Hepatic stellate cell (primary cell): ENCODE measurements at regions not wholly inside any gene's neighbourhood (a gene's known extent, or its start where the extent isn't known, plus 50 kb on each side); places are given as distances from the start of the nearest gene placed in this dataset.

Experiments used
- DNase-seq: peaks from one replicate; pipeline ENCODE4 v3.0.0; 2011; ENCODE audit warnings: low spot score

DNA sequence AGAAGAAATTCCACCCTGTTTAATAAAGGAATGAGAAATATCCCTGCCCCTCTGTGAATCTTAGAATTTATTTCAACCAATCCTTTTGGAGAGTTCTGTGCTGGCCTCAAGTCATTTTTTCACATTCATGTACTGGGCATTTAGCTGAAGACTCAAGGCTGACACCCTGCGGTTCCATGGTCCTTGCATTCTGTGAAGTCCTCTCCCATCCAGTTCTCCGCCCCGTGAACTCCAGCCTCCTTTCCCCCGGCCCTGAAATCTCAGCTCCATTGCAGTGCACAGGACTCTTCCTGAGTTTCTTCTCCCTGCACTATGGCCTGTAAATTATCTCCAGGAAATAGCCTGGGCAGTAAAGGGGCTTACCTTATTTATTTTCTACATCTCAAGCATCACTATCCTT lies 183.0 kb upstream of the KCND2 start:
- DNase-seq: no peak

DNA sequence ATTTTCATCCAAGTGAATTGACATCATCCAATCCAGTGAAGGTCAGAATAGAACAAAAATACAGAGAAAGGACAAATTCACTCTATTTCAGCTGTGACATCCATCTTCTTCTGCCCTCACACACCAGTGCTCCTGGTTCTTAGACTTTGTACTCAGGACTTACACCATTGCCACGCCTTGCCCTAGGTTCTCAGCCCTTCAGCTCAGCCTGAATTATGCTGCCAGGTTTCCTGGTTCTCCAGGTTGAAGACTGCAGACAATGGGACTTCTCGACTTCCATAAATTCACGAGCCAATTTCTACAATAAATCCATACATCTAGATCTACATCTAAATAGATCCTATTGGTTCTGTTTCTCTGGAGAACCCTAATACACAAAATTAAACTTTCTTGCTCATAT lies 181.2 kb upstream of the KCND2 start:
- DNase-seq: no peak

DNA sequence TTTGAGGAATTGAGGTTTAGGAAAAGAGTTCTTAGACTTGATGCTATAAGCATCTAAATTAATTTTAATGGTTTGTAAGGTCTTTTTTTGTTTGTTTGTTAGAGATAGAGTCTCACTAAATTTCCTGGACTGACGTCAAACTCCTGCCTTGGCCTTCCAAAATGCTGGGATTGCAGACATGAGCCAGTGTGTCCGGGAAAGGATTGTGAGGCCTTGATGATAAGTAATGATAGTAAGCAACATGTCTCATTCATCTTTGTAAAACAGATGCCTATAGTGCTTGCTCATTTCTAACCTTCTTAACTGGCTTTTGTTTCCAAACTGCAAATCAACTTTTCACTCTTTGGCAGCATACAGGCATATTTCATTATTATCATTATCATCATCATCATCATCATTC lies 176.0 kb upstream of the KCND2 start:
- no peak for DNase-seq

DNA sequence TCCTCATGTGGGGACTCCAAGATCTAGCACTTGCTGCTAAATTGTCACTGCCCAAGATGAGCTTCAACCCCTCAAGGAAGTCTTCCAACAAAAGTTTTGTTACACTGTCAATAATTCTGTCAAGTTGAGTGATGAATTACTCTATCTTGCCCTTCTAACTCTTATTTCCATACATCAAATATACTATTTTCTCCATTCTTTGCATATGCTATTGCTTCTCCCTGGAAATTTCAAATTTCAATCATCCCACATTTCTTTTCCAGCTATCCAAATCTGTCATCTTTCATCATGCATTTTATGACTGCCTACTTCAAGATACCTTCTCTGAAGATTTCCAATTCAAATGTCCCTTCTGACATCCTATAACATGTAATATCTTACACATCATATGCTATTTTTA lies 175.2 kb upstream of the KCND2 start:
- DNase-seq: no peak

DNA sequence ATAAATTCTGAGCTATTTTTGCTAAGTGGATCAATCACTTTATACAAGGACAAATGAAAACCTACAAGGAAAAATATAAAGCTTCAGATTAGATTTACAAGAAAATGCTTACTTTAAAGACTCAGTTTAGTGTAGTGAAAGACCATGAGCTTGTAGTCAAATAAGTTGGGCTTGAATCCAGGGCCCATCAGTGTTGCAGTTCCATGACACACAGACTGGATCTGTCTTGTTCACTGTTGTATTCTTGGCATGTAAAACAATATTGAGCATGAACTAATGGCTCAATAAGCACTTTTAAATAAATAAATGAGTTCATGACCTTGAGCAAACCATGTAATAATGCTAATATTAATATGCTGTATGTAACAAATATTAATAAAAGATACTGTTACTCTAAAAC lies 164.6 kb upstream of the KCND2 start:
- DNase-seq: no peak

DNA sequence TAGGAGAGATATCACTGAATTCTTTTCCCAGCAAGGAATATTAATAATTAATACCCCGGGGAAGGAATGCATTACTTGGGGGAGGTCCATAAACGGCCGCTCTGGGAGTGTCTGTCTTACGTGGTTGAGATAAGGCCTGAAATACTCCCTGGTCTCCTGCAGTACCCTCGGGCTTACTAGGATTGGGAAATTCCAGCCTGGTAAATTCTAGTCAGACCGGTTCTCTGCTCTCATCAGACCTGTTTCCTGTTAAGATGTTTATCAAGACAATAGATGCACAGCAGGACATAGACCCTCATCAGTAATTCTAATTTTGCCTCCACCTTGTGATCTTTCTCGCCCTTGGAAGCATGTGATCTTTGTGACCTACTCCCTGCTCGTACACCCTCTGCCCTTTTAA lies 162.8 kb upstream of the KCND2 start:
- DNase-seq: no peak

DNA sequence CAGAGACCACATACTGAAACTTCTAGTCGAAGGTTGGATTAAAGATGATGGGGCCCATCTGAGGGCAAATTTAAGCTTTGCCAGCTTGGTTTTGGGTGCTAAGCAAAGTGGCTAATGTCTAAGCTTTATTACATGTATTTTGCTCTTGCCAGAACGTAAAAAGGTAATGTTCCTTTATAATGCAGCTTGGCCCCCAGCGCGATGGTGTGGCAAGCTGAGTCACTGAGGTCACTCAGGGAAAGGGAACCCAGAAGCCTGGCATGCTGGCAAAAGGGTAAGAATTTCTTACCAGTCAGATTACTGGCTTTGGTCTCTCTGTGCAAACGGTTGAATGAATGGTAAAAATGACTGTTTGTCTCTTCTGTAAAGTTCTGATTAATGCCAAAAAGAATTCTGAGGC lies 158.3 kb upstream of the KCND2 start:
- no peak for DNase-seq

DNA sequence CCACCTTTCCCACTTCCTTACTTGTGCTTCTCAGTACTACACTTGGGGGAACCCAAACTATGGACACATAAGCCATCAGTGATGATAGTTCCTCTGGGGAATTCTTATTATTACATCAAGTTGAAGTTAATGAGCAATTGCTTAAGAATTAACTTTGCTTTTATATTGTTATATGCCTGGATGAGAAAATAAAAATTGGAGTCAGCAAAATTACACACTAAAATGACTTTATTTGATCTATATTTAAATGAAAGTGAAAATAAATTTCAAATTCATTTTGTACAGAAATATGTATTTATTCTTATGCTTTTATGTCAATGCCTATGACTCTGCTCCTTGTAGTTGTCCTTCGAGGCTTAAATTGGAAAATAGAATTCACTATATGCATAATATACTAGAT lies 149.4 kb upstream of the KCND2 start:
- DNase-seq: no peak

DNA sequence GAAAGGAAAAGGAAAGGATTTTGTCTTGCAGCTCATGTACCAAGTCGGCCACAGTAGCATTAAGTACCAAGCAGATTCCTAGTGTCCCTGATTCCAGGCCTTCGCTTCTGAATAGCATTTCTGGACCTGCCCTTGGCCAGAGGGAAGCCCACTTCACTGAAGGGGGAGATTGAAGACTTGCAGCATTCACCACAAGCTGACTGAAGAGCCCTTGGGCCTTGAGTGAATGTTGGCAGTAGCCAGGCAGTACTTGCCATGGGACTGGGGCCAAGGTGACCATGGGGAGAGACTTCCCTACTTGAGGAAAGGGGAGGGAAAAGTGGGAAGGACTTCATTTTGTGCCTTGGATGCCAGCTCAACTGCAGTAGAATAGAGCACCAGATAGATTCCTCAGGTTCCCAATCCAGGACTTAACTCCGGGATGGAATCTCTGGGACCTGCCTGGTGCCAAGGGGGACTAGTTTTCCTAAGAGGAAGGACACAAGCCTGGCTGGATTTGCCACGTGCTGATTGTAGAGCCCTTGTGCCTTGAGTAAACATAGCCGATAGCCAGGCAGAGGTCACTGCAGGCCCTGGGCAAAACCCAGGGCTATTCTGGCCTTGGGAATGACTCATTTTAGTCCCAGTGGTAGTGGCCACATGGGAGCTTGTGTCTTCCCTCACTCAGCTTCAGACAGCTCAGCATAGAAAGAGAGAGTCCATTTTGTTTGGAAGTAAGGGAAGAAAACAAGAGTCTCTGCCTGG lies 141.7 kb upstream of the KCND2 start:
- DNase-seq: no peak

DNA sequence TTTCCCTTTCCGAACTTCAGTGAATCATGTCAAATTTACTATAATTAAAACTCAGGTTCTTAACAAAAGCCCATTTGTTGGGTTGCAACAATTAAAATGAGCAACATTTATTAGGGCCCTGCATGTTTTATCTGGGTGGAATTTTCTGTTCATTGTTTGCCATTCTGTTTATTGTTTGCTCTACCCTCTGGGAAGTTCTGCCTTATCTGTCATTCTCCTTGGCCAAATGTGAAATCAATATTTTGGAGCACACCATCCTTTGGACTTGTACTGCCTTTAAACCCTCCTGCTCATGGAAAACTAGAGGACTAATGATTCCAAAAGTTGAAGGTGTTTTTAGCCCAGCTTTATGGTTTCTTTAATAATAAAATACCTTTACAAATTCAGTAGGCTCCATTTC lies 134.5 kb upstream of the KCND2 start:
- no peak for DNase-seq

DNA sequence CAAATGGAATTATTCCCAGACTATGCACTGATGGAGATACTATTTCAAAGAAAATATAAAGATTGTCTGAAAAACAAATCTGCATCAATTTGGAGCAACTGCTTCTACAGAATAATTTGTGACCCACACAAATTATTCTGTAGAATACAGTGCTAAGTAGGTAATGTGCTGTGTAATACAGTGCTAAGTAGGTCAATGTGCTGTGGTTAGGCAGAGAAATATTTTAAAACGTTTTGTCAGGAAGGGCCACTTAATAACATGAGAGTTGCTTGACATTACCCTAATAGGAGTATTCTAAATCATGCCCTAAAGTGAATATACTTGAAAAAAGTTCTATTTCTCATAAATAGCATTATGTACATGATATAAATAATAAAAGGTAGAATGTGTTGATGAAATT lies 116.5 kb upstream of the KCND2 start:
- DNase-seq: no peak

DNA sequence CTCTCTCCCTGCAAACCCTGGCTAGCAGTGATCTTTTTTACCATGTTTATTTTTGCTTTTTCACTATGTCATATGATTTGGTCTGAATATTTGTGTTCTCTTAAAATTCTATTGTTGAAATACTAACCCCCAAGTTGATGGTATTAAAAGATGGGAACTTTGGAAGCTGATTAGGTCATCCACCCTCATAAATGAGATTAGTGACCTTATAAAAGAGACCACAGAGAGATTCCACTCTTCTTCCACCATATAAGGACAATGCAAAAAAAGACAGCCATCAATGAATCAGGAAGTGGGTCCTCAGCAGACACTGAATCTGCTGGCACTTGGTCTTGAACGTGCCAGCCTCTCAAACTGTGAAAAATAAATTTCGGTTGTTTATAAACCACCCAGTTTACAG lies 112.8 kb upstream of the KCND2 start:
- DNase-seq: no peak

DNA sequence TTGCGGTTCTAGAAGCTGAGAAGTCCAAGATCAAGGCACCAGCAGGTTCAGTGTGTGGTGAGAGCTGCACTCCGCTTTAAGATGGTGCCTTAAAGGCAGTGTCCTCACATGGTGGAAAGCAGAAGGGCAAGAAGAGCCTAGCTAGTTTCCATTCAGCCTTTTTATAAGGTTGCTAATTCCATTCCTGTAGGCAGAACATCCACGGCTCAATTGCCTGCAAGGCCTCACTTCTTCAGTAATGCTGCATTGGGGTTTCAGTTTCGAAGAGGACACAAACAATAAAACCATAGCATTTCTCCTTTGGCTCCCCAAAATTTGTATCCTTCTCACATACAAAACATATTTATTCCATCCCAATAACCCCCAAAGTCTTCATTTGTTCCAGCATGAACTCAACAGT lies 109.5 kb upstream of the KCND2 start:
- DNase-seq: no peak

DNA sequence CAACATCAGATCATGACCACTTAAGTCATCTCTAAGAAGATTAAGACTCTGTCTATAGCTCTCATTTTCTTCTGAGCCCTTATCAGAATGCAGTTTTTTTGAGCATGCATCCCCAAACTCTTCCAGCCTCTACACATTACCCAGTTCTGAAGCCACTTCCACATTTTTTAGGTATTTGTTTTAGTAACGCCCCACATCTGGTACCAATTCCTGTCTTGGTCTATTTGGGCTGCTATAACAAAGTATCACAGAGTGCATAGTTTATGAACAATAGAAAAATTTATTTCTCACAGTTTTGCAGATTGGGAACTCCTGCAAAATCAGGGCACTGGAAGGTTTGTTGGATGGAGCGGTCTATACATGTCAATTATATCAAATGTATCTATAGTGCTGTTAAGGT lies 107.7 kb upstream of the KCND2 start:
- DNase-seq: no peak

DNA sequence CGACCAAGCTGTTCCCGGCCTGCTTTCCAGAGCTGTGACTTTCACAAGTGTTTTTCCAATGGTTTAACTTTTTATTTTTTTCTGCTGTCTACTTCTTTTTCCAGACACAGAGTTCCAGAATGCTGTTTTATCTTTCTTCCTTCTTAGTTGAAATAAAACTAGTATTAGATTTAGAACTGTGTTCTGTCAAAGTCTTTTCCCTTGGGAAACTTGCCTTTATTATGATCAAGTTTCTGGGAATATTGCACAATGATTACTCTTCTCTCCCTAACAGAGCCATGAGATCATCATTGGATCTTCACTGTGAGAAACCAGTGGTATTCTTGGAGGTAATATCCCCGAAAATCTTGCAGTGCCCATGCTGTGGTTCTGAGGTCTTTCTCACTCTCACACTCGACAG lies 104.9 kb upstream of the KCND2 start:
- DNase-seq: peak; percentile 19

DNA sequence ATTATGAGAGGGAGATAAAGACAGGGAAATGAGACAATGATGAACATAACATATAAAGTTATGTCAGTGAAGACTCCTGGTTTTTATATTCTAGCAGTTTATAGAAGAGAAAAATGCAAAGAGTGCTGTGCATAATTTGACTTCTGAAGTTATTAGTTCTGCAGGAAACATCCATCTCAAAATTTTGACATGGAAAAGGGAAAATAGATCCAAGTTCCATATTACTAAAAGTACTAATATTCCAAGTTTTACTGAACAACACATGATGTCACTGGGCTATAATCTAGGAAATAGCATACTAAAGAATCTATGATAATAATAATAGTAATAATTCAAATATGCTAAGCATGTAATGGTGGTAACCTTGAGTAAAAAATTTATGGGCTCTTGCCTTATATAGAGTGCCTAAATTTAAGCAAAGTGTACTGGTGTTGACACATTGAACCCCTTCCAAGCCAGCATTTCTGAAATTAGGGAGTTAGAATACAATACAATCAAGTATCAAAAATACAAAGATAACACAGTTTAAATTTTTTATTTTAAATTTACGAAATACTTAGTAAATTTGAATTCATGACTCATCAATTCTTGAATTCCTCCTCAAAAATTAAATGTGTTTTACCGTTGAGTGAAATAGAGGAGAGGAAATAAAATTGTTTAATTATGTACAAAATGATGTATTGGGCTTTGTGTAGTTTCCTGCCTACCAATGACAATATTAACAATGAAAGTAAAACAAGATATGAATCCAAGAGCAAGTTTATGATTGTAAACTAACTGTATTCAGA lies 102.8 kb upstream of the KCND2 start:
- DNase-seq: peak; percentile 6

DNA sequence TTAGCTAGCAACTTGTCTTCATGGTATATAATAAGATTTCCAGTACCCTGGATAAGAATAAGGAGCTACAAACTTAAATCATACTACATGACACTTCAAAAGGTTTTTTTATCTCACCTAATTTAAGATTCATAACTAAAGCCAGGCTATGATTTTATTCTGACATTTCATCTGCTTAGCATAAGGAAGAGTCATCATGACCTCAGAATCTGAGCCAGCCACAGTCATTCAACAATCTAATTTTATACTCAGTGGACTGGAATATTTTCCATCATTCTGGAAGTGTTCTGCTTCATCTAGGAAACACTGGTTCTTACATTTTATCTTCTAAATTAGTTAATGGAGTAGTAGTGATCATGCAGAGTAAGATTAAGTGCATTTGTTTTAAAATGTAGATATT lies 102.1 kb upstream of the KCND2 start:
- peak; percentile 11 for DNase-seq

DNA sequence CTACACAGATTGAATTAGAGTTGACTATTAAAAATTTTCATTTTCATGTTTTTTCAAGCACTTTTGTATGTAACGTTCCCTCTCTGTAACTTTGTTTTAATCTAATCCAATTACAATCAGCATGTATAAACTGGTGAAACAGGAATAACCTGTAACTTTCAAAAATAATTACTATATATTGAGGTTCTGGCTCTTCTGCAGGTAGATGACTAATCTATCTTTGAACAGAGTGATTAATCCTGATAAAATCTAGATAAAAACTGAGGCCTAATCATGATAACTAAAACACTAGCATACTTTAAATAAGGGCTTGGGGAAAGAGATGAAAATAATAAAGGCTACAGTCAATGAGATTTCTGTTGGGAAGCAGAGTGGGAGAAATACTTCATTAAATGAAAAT lies 101.6 kb upstream of the KCND2 start:
- no peak for DNase-seq

DNA sequence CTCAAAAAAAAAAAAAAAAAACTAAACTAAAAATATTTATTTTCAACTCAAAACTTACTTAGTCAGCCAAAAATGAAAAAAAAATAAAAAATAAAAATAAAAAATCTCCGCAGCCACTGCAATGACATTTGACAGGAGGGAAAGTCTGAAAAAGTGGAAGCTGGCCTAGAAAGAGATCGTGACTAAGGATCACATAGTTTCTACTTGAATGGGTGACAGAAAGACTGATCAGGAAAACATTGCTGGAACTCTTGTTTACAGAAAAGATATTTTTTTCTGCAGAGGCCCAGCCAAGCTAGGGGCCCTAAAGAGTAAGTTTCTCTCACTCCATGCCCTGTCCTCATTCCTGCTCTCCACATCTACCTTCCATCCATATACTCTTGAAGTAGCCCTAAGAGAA lies 92.8 kb upstream of the KCND2 start:
- DNase-seq: peak; percentile 8

DNA sequence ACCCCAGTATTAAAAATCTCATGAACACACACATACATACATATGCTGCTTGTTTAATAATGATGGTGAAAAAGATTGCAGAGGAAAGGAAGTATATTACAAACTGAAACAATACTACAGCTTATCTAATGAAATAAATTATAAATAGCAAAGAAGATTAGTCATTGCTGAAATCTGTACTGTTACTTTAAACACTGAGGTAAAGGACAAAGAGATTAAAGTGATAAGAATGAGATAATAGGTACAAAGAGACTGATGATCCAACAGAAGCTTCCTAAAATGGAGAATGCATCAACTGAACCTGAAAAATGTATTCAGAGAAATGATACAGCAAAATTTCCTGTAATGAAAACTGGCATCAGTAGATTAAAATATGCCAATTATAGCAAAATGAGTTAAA lies 91.5 kb upstream of the KCND2 start:
- DNase-seq: no peak

DNA sequence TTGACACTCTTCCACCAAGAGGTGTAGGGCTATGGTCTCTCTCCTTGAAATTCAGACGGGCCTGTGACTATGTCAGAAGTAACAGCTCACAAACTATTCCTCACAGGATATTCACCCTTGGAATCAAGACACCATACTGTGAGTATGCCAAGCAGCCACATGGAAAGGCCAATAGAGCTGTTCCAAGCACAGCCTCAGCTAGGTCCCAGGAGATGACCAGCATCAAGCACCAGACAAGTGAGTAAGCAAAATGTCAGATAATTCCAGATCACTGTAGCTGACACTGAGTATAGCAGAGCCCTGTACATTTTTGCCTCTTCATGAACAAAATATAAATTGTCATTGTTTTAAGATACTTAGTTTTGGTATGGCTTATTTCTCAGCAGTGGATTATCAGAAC lies 88.1 kb upstream of the KCND2 start:
- no peak for DNase-seq

DNA sequence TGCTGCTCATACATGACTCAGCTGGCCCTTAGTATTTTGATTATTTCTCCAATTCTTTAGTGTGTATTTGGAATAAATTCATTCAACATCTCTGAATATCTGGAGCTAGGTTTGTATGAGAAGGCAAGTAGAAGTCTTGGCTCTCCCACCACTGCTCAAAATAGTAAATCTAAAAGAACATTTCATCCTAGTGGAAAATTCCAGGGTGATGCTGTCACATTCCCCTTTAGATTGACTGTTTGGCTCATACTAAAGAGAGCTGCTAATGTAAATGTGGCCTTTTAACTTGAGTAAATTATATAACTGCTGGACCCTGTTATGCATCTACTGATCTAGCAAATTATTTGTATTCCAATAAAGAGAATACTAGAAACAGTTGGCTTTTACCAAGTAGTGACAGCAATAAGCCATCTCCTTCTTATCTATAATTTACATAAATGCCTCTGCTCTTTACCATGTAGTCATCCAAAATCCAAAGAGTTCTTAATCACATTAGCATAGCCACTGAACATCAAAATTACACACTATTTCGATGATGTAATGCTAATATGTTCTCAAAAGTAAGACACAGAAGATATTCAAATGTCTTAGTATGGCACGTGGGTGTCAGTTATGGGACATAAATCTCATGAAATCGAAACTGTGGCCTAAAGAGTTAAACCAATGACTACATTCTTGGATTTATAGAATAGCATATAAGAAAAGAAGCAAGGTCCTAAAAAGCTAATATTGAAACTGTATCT lies 86.9 kb upstream of the KCND2 start:
- DNase-seq: no peak

DNA sequence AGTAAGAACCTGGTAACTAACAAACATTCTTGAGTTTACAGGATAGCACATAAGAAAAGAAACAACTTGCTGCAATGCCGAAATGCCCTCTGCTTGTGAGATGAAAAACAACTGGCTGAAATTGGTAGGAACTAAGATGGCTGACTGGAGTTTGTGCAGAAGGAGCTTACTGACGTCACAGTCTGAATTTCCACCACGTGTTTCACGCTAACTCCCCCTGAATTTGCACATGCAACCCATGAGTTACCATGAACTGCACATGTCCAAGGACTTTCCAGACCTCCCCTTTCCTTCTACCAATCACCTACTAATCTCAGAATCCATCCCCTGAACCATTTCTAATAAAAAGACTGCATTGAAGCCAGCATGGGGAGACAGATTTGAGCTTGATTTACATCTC lies 86.3 kb upstream of the KCND2 start:
- DNase-seq: no peak
